Panc1 (cell line): ENCODE measurements at regions not wholly inside any gene's neighbourhood (a gene's known extent, or its start where the extent isn't known, plus 50 kb on each side); places are given as distances from the start of the nearest gene placed in this dataset.

Experiments used
- POLR2AphosphoS5 ChIP-seq: IDR thresholded peaks from 2 replicates; pipeline ENCODE4 v1.6.1; 2012; ENCODE audit warnings: mild to moderate bottlenecking, low read depth, low read length, moderate library complexity
- TF ChIP-seq, protein P1 (sequence below): fragments of 450-650 bp; IDR thresholded peaks from 2 replicates; pipeline ENCODE4 v1.5.1; 2017; ENCODE audit warnings: mild to moderate bottlenecking

DNA sequence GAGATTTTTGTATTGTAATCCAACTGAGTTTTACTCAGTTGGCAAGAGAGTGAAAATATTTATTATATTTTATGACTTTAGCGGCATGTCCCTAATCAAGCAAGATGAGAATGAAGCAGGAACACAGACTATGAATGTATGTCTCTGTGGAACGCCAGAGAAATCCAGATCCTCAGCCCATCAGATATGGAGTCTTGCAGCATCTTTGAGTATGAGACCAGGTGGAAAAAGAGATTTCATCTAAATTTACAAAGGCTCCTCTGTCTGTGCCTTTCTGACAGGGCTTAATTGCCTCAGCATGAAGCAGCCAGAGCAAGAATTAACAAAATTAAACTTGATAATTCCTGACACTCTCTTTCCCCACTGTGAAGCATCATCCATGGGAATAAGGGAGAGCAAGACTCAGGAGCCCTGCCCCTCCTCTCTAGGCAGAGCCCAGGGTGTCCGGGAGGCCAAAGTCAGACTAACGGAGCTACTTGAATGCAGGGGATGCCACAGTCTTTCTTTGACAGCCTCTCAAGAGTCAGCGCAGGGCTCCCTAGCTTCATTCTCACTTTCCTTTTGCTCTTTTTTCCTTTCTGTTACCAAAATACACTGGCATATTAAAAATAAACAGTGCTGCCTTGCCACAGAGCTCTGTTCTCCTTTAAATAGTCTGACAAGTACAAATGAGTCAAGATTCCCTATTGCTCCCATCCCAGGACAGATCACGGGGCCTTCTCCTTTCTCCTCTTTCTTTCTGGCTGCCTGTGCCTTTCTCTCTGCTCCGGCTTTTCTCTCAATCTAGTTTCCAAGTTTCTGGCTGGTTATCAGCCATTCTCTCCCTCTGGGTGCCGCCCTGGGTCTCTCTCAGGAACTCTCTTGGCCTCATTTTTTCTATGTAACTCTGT is 132.2 kb upstream of the INHBA start:
- TF ChIP-seq, protein P1, sequence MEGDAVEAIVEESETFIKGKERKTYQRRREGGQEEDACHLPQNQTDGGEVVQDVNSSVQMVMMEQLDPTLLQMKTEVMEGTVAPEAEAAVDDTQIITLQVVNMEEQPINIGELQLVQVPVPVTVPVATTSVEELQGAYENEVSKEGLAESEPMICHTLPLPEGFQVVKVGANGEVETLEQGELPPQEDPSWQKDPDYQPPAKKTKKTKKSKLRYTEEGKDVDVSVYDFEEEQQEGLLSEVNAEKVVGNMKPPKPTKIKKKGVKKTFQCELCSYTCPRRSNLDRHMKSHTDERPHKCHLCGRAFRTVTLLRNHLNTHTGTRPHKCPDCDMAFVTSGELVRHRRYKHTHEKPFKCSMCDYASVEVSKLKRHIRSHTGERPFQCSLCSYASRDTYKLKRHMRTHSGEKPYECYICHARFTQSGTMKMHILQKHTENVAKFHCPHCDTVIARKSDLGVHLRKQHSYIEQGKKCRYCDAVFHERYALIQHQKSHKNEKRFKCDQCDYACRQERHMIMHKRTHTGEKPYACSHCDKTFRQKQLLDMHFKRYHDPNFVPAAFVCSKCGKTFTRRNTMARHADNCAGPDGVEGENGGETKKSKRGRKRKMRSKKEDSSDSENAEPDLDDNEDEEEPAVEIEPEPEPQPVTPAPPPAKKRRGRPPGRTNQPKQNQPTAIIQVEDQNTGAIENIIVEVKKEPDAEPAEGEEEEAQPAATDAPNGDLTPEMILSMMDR = no peak
- no peak for TF ChIP-seq POLR2AphosphoS5
